HepG2 (cell line): ENCODE measurements at regions not wholly inside any gene's neighbourhood (a gene's known extent, or its start where the extent isn't known, plus 50 kb on each side); places are given as distances from the start of the nearest gene placed in this dataset.

Experiments used
- ATAC-seq: fragments of 200-7000 bp; cut with Tn5 transposase; 3 replicates; pipeline ENCODE4 v1.9.1; 2020; ENCODE audit warnings: mild to moderate bottlenecking, moderate library complexity
- BruUV-seq: library from RNA; stranded (reverse); fragments of 400-500 nt; replicated peaks from 2 replicates; lab custom pipeline; 2021; lab: Mats Ljungman, UMichigan
- CTCF ChIA-PET: fragments of 300-600 bp; formaldehyde crosslinking; extraction: SDS; loops from one replicate; lab custom pipeline; 2021; ENCODE audit warnings: low total read pairs, inconsistent platforms, low intra/inter-chr PET ratio; lab: Yijun Ruan, JAX
- POLR2A ChIA-PET: fragments of 350-600 bp; sonication (Branson Sonifier 250); formaldehyde crosslinking; loops from one replicate; lab custom pipeline; 2020; ENCODE audit warnings: antibody characterized with exemption, inconsistent platforms; lab: Yijun Ruan, JAX
- DNase-seq: peaks from one replicate; pipeline ENCODE4 v3.0.0-alpha.2; 2015; ENCODE audit warnings: low spot score
- FAIRE-seq: peaks from 3 replicates; lab custom pipeline; 2011; peaks lifted over from hg19 to GRCh38; lab: Jason Lieb, UNC
- H2AFZ ChIP-seq: one replicate; pipeline ENCODE4 v1.6.1; 2011; ENCODE audit warnings: low read length, inconsistent platforms
- H3K27ac ChIP-seq: fragments of 300-600 bp; 3 replicates; pipeline ENCODE4 v1.8.0; 2011; ENCODE audit warnings: mixed run types, mild to moderate bottlenecking, mixed read lengths, low read length, inconsistent platforms; ENCODE audit not compliant: insufficient read depth; ENCODE audit errors: extremely low read length
- H3K27me3 ChIP-seq, 2 experiments: fragments of 200-600 bp in 1 of 2; 2 replicates in 1 of 2; 3 replicates in 1 of 2; pipeline versions ENCODE4 v1.6.0 to v1.8.0; 2011; ENCODE audit warnings: low read length in 2 of 2, mild to moderate bottlenecking in 2 of 2, moderate library complexity in 2 of 2, inconsistent platforms in 1 of 2; ENCODE audit not compliant: insufficient read depth in 2 of 2, control insufficient read depth in 1 of 2
- H3K36me3 ChIP-seq, 2 experiments: fragments of 200-600 bp in 1 of 2; replicated peaks in 1 of 2; 2 replicates in 1 of 2; 3 replicates in 1 of 2; pipeline versions ENCODE4 v1.5.1 to v1.8.0; 2011; ENCODE audit warnings: low read length in 2 of 2, inconsistent platforms in 1 of 2; ENCODE audit not compliant: insufficient read depth in 2 of 2, control insufficient read depth in 1 of 2
- H3K4me1 ChIP-seq: 2 replicates; pipeline ENCODE4 v1.5.1; 2012; ENCODE audit warnings: low read length, inconsistent platforms; ENCODE audit not compliant: insufficient read depth
- H3K4me2 ChIP-seq: 2 replicates; pipeline ENCODE4 v1.6.0; 2011; ENCODE audit warnings: low read depth, low read length, inconsistent platforms
- H3K4me3 ChIP-seq, 3 experiments: fragments of 200-600 bp in 1 of 3; sonication (generic), shearing (Covaris generic) in 1 of 3; replicated peaks in 1 of 3; 2 replicates each; pipeline ENCODE4 v1.5.1; 2011 to 2016; ENCODE audit warnings: low read length in 3 of 3, inconsistent platforms in 2 of 3, low read depth in 2 of 3, mild to moderate bottlenecking in 2 of 3, control low read depth in 1 of 3, mixed read lengths in 1 of 3; ENCODE audit not compliant: insufficient read depth in 1 of 3
- H3K79me2 ChIP-seq: one replicate; pipeline ENCODE4 v1.6.1; 2011; ENCODE audit warnings: low read length, inconsistent platforms; ENCODE audit not compliant: insufficient read depth
- H3K9ac ChIP-seq: 2 replicates; pipeline ENCODE4 v1.6.0; 2011; ENCODE audit warnings: mild to moderate bottlenecking, low read depth, low read length, inconsistent platforms; ENCODE audit not compliant: insufficient read depth
- H3K9me3 ChIP-seq: 2 replicates; pipeline ENCODE4 v1.5.1; 2012; ENCODE audit warnings: mild to moderate bottlenecking, low read length
- H4K20me1 ChIP-seq: 2 replicates; pipeline ENCODE4 v1.6.0; 2011; ENCODE audit warnings: inconsistent platforms, mild to moderate bottlenecking, low read length, moderate library complexity; ENCODE audit not compliant: insufficient read depth
- AGO2 ChIP-seq: fragments of 200-400 bp; formaldehyde crosslinking; optimal IDR thresholded peaks from 2 replicates; pipeline ENCODE3; 2017; ENCODE audit warnings: mild to moderate bottlenecking, low read depth, low read length, moderate library complexity
- NFIC ChIP-seq: IDR thresholded peaks from 2 replicates; pipeline ENCODE4 v1.6.1; 2012; ENCODE audit warnings: mild to moderate bottlenecking, low read length, inconsistent platforms
- ZNF256 ChIP-seq: sonication (generic); formaldehyde crosslinking; conservative IDR thresholded peaks from 2 replicates; pipeline ENCODE4 v1.4.0; 2020; ENCODE audit warnings: missing genetic modification reagents
- ZNF292 ChIP-seq: sonication (generic); formaldehyde crosslinking; IDR thresholded peaks from 2 replicates; pipeline ENCODE4 v1.8.1; 2022; ENCODE audit warnings: mild to moderate bottlenecking, low read depth, missing genetic modification reagents, borderline replicate concordance
- ZNF530 ChIP-seq: sonication (generic); formaldehyde crosslinking; IDR thresholded peaks from 2 replicates; pipeline ENCODE4 v1.5.0; 2020; ENCODE audit warnings: low read depth, mild to moderate bottlenecking, missing genetic modification reagents
- WGBS: methylation state at CpG from one replicate; pipeline ENCODE4 v1.1.6; 2017; ENCODE audit warnings: low lambda C conversion rate; 5-methylcytosine and 5-hydroxymethylcytosine counted together
- in situ Hi-C: cut with HindIII; loops from 2 replicates; pipeline ENCODE4 v1.10.0; 2017; ENCODE audit warnings: low pct_unique_long_range_greater_than_20kb; ENCODE audit not compliant: extremely low pct_ligation_motif_present
- intact Hi-C: fragments of 100-400 bp; cut with micrococcal nuclease; formaldehyde crosslinking; loops from one replicate; pipeline ENCODE4 v1.10.0; 2022; ENCODE audit not compliant: unreplicated experiment
- TF ChIP-seq, protein P1 (sequence below): sonication (generic); formaldehyde crosslinking; IDR thresholded peaks from 2 replicates; pipeline ENCODE4 v1.5.1; 2020; ENCODE audit warnings: missing genetic modification reagents, mild to moderate bottlenecking, borderline replicate concordance
- TF ChIP-seq, protein P2 (sequence below): IDR thresholded peaks from 2 replicates; pipeline ENCODE4 v1.6.1; 2016; ENCODE audit warnings: low read depth

DNA sequence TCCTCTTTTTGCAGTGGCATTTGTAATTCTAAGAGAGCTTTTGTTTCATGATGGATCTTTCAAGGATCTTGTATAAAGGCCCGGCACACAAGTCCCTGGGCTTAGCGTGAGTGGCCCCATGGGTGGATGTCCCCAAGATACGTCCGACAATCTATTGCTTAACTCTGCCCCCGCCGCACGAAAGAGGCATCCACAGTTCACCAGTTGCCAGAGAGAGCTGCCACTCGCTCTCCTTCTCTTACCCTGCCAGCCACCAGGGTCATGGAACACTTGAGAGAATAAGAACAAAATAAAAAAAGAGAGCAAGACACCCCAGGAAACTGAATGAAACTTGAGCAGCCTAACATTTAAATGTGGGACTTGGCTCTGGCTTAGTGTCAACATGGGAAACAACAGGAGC, 92.3 kb downstream of the CTAGE1 start:
- BruUV-seq: no TSS peak
- DNase-seq (no peak), FAIRE-seq (no peak), ATAC-seq (no peak)
- Histone ChIP-seq H3K36me3 (no peaks in the 10 kb centered on the region), H3K27ac (no peak overlapping the region), H3K4me2 (no peak overlapping the region), H3K4me3 (no peak overlapping the region), H3K9ac (no peak overlapping the region), H4K20me1 (no peaks in the 10 kb centered on the region), H2AFZ (no peak overlapping the region), H3K79me2 (no peaks in the 10 kb centered on the region), H3K27me3 (no peaks in the 10 kb centered on the region; a peak in 2 of 5 replicates), H3K4me1 (no peaks in the 10 kb centered on the region), H3K9me3 (no peaks in the 10 kb centered on the region)
- intact Hi-C loops: no loop called here
- TF ChIP-seq, protein P1, sequence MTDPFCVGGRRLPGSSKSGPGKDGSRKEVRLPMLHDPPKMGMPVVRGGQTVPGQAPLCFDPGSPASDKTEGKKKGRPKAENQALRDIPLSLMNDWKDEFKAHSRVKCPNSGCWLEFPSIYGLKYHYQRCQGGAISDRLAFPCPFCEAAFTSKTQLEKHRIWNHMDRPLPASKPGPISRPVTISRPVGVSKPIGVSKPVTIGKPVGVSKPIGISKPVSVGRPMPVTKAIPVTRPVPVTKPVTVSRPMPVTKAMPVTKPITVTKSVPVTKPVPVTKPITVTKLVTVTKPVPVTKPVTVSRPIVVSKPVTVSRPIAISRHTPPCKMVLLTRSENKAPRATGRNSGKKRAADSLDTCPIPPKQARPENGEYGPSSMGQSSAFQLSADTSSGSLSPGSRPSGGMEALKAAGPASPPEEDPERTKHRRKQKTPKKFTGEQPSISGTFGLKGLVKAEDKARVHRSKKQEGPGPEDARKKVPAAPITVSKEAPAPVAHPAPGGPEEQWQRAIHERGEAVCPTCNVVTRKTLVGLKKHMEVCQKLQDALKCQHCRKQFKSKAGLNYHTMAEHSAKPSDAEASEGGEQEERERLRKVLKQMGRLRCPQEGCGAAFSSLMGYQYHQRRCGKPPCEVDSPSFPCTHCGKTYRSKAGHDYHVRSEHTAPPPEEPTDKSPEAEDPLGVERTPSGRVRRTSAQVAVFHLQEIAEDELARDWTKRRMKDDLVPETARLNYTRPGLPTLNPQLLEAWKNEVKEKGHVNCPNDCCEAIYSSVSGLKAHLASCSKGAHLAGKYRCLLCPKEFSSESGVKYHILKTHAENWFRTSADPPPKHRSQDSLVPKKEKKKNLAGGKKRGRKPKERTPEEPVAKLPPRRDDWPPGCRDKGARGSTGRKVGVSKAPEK (CRISPR knock-in tag): no peak
- TF ChIP-seq AGO2 (no peak), ZNF256 (CRISPR knock-in tag) (no peak), ZNF530 (CRISPR knock-in tag) (no peak), ZNF292 (CRISPR knock-in tag) (no peak), NFIC (no peak)
- TF ChIP-seq, protein P2, sequence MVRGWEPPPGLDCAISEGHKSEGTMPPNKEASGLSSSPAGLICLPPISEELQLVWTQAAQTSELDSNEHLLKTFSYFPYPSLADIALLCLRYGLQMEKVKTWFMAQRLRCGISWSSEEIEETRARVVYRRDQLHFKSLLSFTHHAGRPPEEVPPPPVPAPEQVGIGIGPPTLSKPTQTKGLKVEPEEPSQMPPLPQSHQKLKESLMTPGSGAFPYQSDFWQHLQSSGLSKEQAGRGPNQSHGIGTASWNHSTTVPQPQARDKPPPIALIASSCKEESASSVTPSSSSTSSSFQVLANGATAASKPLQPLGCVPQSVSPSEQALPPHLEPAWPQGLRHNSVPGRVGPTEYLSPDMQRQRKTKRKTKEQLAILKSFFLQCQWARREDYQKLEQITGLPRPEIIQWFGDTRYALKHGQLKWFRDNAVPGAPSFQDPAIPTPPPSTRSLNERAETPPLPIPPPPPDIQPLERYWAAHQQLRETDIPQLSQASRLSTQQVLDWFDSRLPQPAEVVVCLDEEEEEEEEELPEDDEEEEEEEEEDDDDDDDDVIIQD (CRISPR knock-in tag): no peak
- in situ Hi-C loops: no loop called here
- 67% methylated on average over 8 of the region's 8 CpGs for WGBS
- CTCF ChIA-PET: no interaction called here
- POLR2A ChIA-PET: no interaction called here
